Subcutaneous abdominal adipose tissue (tissue), 5 donors: ENCODE measurements at regions not wholly inside any gene's neighbourhood (a gene's known extent, or its start where the extent isn't known, plus 50 kb on each side); places are given as distances from the start of the nearest gene placed in this dataset.

Source experiments
- H3K27ac ChIP-seq: one replicate; pipeline ENCODE4 v1.7.0; 2013; ENCODE audit warnings: low read depth, mild to moderate bottlenecking, inconsistent platforms, low read length, moderate library complexity
- H3K27me3 ChIP-seq, 5 donors: one replicate each; pipeline ENCODE4 v1.7.0; 2013; ENCODE audit warnings: low read length in 5 of 5, inconsistent platforms in 1 of 5; ENCODE audit not compliant: control insufficient read depth in 5 of 5, insufficient read depth in 4 of 5
- H3K36me3 ChIP-seq, 5 donors: one replicate each; pipeline ENCODE4 v1.7.0; 2013; ENCODE audit warnings: low read length in 5 of 5; ENCODE audit not compliant: control insufficient read depth in 5 of 5, insufficient read depth in 5 of 5
- H3K4me1 ChIP-seq, 5 donors: one replicate each; pipeline ENCODE4 v1.7.0; 2013; ENCODE audit warnings: low read length in 5 of 5, mild to moderate bottlenecking in 3 of 5, moderate library complexity in 1 of 5; ENCODE audit not compliant: control insufficient read depth in 5 of 5, insufficient read depth in 5 of 5
- H3K4me3 ChIP-seq, 5 donors: one replicate each; pipeline ENCODE4 v1.7.0; 2013; ENCODE audit warnings: low read length in 5 of 5, low read depth in 1 of 5
- H3K9ac ChIP-seq, 5 donors: one replicate each; pipeline ENCODE4 v1.7.0; 2013; ENCODE audit warnings: low read length in 5 of 5, mild to moderate bottlenecking in 4 of 5, moderate library complexity in 3 of 5
- H3K9me3 ChIP-seq, 5 donors: one replicate each; pipeline ENCODE4 v1.7.0; 2013; ENCODE audit warnings: low read length in 5 of 5; ENCODE audit not compliant: control insufficient read depth in 5 of 5
- donor health status: healthy.
- donor health status: healthy.
- donor health status: healthy.
- donor health status: healthy.
- donor health status: healthy.

DNA sequence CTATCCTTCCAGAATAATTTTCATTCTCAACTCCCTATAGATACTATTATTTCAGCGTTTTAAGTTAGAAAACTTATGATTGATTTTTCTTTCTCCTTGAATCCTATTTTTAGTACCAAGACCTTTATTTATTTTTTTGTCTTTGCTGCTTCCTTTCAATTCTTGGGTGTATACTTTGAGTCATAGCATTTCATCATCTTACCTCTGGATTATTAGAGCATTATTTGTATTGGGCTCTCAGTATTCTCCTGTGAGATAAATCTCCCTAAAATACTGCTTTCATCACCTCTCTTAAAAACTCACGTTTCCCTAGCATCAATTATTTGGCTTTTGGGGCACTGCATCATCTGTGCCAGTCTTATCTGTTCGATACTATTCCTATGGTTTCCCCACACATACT is 222.8 kb downstream of the POSTN start:
- no peak overlapping the region for H3K9ac ChIP-seq
- H3K36me3 ChIP-seq: no peaks in the 10 kb centered on the region
- no peak overlapping the region for H3K4me3 ChIP-seq
- peaks cover 0 to 3% (median 0%) of the 10 kb centered on the region in 5 donors for H3K9me3 ChIP-seq
- H3K4me1 ChIP-seq: no peaks in the 10 kb centered on the region
- H3K27me3 ChIP-seq: no peaks in the 10 kb centered on the region
- H3K27ac ChIP-seq: no peak overlapping the region

DNA sequence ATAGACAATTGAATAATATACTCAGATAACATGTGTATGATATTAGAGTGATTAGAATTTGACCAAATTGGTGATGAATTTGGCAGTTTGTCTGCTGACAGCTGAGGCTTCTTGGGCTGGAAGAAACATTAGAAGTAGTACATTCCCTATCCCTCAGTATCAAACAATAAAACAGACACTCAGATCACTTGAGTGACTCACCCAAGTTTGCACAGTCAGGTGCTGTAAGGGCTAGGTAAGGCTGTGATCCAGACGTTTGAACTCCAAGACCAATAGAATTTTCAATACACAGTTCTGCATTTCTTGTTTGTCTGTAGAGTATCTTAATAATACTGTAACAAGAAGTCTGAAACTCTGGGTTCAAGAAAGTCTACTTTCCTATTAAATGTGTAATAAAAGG is 223.5 kb downstream of the POSTN start:
- no peak overlapping the region for H3K9ac ChIP-seq
- H3K4me1 ChIP-seq: no peaks in the 10 kb centered on the region
- H3K36me3 ChIP-seq: no peaks in the 10 kb centered on the region
- no peaks in the 10 kb centered on the region for H3K27me3 ChIP-seq
- H3K4me3 ChIP-seq: no peak overlapping the region
- peaks cover 0 to 1% (median 0%) of the 10 kb centered on the region in 5 donors for H3K9me3 ChIP-seq
- H3K27ac ChIP-seq: no peak overlapping the region

DNA sequence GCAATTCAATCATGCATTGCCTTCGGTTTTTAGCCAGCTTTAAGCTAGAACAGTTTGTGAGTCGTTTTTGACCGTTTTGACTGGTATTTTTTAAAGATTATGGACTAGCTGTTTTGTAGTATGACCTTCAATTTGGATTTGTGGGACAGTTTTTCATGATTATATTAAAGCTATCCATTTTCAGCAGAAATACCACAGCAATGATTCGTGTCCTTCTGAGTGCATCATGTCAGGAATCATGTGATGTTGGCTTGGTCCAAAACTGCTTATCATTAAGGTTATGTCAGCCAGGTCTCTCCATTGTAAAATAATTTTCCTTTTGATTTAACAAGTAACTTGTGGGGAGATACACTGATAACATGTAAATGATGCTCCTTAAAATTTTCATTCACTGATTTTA is 229.0 kb downstream of the POSTN start:
- Histone ChIP-seq H3K27ac (no peak overlapping the region), H3K27me3 (no peaks in the 10 kb centered on the region), H3K4me3 (no peak overlapping the region), H3K9ac (no peak overlapping the region), H3K9me3 (no peaks in the 10 kb centered on the region), H3K36me3 (no peaks in the 10 kb centered on the region), H3K4me1 (no peaks in the 10 kb centered on the region)

DNA sequence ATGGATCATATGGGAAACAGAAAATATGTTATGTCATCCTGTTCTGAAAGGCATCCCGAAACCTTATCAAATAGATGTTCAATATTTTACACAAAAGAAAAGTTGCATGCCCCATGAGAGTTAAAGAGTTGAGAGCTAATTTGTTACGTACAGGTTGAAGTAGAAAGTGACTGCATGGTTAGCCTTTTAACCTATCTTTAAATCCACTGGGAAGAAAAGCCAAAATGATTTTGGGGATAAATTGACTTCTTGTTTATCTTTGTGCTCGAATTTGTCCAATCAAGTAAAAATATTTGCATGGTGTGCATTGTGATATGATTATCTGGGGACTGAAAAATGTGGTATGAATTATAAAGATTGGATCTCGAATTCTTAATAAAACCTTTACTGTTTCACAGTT is 230.1 kb downstream of the POSTN start:
- Histone ChIP-seq H3K27me3 (no peaks in the 10 kb centered on the region), H3K9ac (no peak overlapping the region), H3K9me3 (no peaks in the 10 kb centered on the region), H3K4me3 (no peak overlapping the region), H3K36me3 (no peaks in the 10 kb centered on the region), H3K4me1 (no peaks in the 10 kb centered on the region), H3K27ac (no peak overlapping the region)

DNA sequence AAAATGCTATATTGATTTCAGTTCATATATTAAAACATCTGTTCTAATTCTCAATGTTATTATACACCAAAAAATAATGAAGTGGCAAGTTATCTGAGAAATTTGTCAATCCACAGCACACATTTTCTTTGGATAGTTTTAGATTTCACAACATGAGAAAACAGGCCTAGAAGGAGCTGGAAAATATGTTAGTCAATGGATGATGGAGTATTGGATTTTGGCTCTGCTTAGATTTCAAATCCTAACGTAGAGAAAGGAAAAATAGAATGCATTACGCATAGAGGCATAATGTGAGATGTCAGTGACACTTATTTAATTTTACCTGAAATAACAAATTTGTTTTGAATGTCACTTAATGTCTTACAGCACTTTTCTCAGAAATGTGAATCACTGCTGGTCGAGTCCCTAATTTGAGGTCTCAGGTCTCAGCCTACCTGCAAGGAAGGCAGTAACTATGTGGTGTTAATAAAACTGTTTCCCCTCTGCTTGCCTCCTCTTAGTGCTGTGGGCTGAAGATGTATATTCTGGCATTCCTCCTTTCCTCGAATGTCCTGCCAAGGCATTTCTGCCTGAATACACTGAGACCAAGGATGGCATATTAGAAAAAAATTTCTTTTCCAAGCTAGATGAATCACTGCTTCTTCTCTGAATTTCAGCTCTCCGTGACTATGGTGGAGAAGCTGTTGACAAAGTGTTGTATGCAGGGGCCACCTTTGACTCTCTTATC is 232.4 kb downstream of the POSTN start:
- Histone ChIP-seq H3K4me1 (no peaks in the 10 kb centered on the region), H3K27me3 (no peaks in the 10 kb centered on the region), H3K9ac (no peak overlapping the region)

DNA sequence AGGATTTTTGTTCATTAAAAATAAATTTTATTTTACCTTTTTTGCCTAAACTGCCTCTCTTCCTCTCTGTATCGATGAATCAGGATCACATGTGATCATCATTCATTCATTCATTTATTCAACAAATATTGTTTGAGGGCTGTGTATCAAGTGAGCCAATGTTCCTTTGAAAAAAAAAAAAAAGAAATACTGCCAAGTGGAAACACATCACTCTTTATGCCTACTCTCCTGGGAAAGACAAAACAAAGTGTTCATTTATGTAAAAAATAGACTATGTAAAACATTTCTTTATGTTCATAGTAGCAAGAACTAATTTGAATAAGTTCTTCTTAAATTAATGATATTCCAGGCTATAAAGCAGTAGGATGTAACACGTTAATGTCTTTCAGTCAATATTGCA is 233.1 kb downstream of the POSTN start:
- Histone ChIP-seq H3K4me3 (no peak overlapping the region), H3K27me3 (no peaks in the 10 kb centered on the region), H3K9me3 (no peaks in the 10 kb centered on the region), H3K27ac (no peak overlapping the region), H3K9ac (no peak overlapping the region), H3K4me1 (no peaks in the 10 kb centered on the region), H3K36me3 (no peaks in the 10 kb centered on the region)

More for the DNA sequence above, 232.4 kb downstream of the POSTN start:
- Histone ChIP-seq H3K36me3 (no peaks in the 10 kb centered on the region), H3K9me3 (no peaks in the 10 kb centered on the region), H3K27ac (no peak overlapping the region), H3K4me3 (no peak overlapping the region)

DNA sequence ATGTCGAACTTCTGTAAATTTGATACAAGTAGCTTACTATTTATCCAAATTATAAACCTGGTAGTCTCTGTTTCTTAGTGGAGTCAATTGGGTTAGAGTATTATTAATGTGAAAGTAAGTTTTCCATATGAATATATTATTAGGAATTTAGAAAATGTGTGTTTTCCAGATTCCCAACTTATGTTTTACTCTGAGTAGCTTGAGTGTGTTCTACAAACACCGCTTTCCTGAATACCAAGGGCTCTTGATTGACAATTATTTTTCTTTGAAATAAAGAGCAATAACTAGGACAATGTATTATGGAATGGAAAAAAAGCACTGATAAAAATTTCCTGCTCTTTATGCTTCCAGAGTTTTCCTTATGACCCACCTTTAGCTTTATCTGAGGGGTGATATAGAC is 233.6 kb downstream of the POSTN start:
- H3K27ac ChIP-seq: no peak overlapping the region

DNA sequence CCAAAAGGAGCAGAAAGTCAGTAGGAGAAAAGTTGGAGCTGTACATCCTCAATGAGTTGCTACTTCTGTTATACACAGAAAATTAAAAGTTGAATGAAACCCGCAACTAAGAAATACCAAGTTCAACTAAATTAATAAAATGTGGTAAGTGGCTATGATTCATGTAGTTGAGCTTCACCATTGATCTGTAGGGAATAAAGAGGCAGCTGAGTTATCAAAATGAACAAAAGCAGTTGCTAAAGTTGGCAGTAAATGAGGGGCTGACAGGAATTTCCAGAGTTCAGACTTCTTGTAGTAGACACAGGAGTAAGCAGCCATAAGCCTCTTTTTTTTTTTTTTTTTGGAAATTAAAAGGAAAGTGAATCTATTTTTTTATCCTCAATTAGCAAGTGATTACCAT is 234.6 kb downstream of the POSTN start:
- H3K9ac ChIP-seq: no peak overlapping the region
- H3K27ac ChIP-seq: no peak overlapping the region

More for the DNA sequence above, 233.6 kb downstream of the POSTN start:
- H3K36me3 ChIP-seq: no peaks in the 10 kb centered on the region
- no peaks in the 10 kb centered on the region for H3K4me1 ChIP-seq
- H3K9ac ChIP-seq: no peak overlapping the region
- no peaks in the 10 kb centered on the region for H3K9me3 ChIP-seq
- H3K27me3 ChIP-seq: no peaks in the 10 kb centered on the region
- no peak overlapping the region for H3K4me3 ChIP-seq

DNA sequence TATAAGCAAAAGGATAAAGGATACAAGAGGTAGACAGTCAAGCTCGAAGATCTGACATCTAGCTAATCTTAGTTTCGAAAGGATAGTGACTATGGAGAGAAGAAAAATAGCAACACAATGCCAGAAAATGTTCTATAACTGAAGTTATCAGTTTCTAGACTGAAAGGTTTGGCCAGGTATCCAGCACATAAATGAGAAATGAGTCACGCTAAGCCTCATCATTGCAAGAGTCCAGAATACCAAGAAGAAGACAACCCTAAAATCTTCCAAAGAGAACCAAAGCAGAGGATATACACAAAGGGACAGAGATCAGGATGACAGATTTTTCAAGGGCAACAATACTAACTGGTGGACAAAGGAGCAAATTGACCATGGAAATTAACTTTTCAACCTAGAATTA is 237.0 kb downstream of the POSTN start:
- Histone ChIP-seq H3K36me3 (no peaks in the 10 kb centered on the region), H3K27ac (no peak overlapping the region), H3K9me3 (no peaks in the 10 kb centered on the region), H3K27me3 (no peaks in the 10 kb centered on the region), H3K9ac (no peak overlapping the region), H3K4me1 (no peaks in the 10 kb centered on the region), H3K4me3 (no peak overlapping the region)

More for the DNA sequence above, 234.6 kb downstream of the POSTN start:
- Histone ChIP-seq H3K4me3 (no peak overlapping the region), H3K36me3 (no peaks in the 10 kb centered on the region), H3K4me1 (no peaks in the 10 kb centered on the region), H3K9me3 (no peaks in the 10 kb centered on the region), H3K27me3 (no peaks in the 10 kb centered on the region)

DNA sequence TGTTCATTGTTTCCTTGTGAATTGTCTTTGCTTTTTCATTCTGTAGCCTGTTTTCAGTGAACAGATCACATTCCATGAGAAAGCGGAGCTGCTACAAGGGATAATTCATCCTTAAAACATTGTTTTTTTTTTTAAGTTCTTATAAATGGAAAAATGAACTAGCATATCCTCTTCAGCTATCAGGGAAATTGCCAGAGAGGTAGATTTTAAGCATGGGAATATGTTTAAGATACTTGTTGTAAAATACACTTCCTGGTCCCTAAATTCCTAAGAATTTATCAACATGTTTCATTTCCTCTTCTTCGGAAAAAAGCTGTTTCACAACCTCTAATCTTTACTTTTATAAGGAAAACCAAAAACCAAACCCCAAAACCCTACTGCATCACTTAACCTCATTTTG is 238.0 kb downstream of the POSTN start:
- no peaks in the 10 kb centered on the region for H3K36me3 ChIP-seq
- H3K9ac ChIP-seq: no peak overlapping the region
- no peak overlapping the region for H3K4me3 ChIP-seq
- H3K27ac ChIP-seq: no peak overlapping the region
- no peaks in the 10 kb centered on the region for H3K9me3 ChIP-seq
- no peaks in the 10 kb centered on the region for H3K4me1 ChIP-seq
- no peaks in the 10 kb centered on the region for H3K27me3 ChIP-seq
